HUES6 (cell line): ENCODE measurements at regions not wholly inside any gene's neighbourhood (a gene's known extent, or its start where the extent isn't known, plus 50 kb on each side); places are given as distances from the start of the nearest gene placed in this dataset.

ENCODE experiments used
- H3K27ac ChIP-seq: 2 replicates; pipeline ENCODE4 v1.7.0; 2013; ENCODE audit warnings: low read depth, mild to moderate bottlenecking, low read length, inconsistent platforms
- H3K27me3 ChIP-seq: 2 replicates; pipeline ENCODE4 v1.6.1; 2013; ENCODE audit warnings: low read length; ENCODE audit not compliant: control insufficient read depth, insufficient read depth
- H3K36me3 ChIP-seq: 2 replicates; pipeline ENCODE4 v1.6.1; 2013; ENCODE audit warnings: low read length; ENCODE audit not compliant: control insufficient read depth, insufficient read depth
- H3K4me1 ChIP-seq: 2 replicates; pipeline ENCODE4 v1.6.1; 2013; ENCODE audit warnings: low read length; ENCODE audit not compliant: control insufficient read depth, insufficient read depth
- H3K4me3 ChIP-seq: 2 replicates; pipeline ENCODE4 v1.5.1; 2013; ENCODE audit warnings: low read depth, low read length
- H3K9ac ChIP-seq: one replicate; pipeline ENCODE4 v1.6.1; 2013; ENCODE audit warnings: mild to moderate bottlenecking, low read length
- H3K9me3 ChIP-seq: 2 replicates; pipeline ENCODE4 v1.6.1; 2013; ENCODE audit warnings: low read depth, low read length; ENCODE audit not compliant: control insufficient read depth, insufficient read depth

DNA sequence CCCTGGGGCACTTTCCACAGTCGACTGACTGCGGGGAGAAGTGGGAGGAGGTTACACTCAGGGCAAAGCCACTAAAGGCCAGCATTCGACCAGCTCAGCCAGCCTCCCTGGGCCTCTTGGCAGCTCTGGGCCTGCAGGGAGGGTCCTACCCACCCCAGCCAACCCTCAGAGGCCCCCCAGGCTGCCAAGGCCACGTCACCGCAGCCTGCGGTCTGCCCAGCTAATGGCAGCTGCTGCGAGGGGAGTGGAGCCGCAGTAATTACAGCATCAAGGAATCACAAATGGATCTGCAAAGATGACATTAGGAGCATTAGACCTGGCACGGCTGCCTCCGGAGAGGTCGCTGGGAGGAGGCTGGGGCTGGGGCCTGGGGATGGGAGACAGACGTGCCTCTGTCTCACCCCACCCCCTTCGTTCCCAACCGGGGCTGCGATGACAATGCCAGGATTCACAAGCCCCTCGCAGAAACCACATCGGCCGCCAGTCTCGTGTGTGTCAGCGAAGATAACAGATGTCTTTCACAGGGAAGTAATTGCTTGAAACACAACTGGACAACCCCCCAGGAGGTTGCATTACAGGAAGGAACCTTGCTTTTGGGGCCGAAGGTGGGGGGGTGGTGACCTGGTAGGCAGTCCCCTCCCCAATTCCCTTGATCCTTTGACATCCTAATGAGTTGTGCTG lies 367.6 kb downstream of the BCOR start:
- Histone ChIP-seq H3K4me3 (peak overlapping the region; percentile 23; the same call in 1 of the 2 replicates), H3K9me3 (peaks cover 5% of the 10 kb centered on the region), H3K27ac (peak overlapping the region; percentile 67; the same call in 1 of the 2 replicates), H3K4me1 (peaks cover 28% of the 10 kb centered on the region), H3K36me3 (no peaks in the 10 kb centered on the region), H3K27me3 (no peaks in the 10 kb centered on the region), H3K9ac (peak overlapping the region; percentile 69)

DNA sequence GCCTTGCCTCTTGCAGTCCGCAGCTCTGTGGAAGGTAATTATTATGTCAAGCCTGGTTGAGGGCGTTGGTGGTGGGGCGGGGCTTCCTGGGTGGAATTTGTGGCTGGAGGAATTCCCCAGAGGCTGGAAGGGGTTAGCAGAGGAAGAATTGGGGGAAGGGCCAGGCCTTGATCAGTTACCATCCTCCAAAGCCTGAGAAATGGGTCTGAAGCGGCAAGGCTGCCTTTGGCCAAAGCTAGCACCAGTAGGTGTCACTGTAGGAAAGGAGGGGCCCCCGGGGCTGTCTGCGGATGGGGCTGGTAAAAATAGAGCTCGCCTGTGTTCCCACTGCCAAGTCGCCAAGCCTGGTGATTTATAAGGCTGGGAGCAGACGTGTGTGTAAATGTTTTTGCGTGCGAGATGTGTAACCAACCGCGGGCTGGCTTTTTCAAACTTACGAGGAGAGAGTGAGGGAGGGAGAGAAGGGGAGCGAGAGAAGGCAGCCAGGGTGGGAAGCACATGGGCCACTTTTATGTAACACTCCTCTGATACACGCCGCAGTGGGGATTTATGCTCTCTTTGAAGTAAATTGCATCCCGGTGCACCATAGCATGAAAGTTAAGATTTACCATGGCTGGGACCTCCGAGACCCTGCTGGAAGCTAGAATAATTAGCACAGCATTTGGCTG lies 367.0 kb downstream of the BCOR start:
- Histone ChIP-seq H3K27ac (peak overlapping the region; percentile 67; the same call in 1 of the 2 replicates), H3K4me3 (peak overlapping the region; percentile 23; the same call in 1 of the 2 replicates), H3K36me3 (no peaks in the 10 kb centered on the region), H3K9me3 (peaks cover 5% of the 10 kb centered on the region), H3K4me1 (peaks cover 33% of the 10 kb centered on the region), H3K9ac (peak overlapping the region; percentile 69), H3K27me3 (no peaks in the 10 kb centered on the region)

DNA sequence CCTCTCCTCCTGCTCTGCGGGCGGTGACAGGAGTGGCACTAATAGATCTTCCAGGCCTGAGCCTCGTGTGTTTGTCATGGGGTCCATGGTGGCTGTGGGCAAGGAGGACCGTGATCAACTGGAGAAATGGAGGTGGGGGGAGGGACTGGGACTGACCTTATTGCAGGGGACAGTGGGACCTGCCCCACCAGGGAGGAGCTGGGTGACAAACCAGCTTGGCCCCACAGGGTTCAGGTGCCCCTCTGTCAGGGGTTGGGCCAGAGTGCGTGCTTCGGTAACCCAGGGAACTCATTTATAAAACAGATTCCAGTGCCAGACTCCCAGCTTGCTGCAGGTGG lies 366.5 kb downstream of the BCOR start:
- Histone ChIP-seq H3K36me3 (no peaks in the 10 kb centered on the region), H3K9ac (peak overlapping the region; percentile 64), H3K9me3 (peaks cover 5% of the 10 kb centered on the region), H3K27ac (peak overlapping the region; percentile 35; the same call in 1 of the 2 replicates), H3K4me3 (no peak overlapping the region), H3K4me1 (peaks cover 37% of the 10 kb centered on the region), H3K27me3 (no peaks in the 10 kb centered on the region)

DNA sequence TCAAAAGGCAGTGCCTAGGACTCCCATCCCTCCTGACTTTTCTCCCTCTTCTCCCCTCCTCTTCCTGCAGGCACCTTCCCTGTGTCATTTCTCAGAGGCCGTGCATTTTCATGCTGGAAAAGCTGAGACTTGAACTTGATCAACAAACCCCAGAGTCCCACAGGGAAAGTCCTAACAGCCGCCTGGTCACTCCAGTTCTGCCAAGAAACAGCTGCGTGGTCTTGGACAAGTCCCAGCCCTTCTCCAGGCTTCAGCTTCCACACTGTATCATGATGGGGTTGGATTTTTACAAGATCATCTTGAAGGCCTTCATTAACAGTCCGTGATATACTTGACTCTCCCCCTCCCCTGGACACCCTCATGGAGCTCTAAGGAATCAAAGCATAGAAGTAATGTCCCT lies 366.0 kb downstream of the BCOR start:
- Histone ChIP-seq H3K36me3 (no peaks in the 10 kb centered on the region), H3K27me3 (no peaks in the 10 kb centered on the region), H3K9me3 (peaks cover 5% of the 10 kb centered on the region), H3K9ac (peak overlapping the region; percentile 64), H3K4me3 (no peak overlapping the region), H3K4me1 (peaks cover 37% of the 10 kb centered on the region), H3K27ac (no peak overlapping the region; the same call in 1 of the 2 replicates)

DNA sequence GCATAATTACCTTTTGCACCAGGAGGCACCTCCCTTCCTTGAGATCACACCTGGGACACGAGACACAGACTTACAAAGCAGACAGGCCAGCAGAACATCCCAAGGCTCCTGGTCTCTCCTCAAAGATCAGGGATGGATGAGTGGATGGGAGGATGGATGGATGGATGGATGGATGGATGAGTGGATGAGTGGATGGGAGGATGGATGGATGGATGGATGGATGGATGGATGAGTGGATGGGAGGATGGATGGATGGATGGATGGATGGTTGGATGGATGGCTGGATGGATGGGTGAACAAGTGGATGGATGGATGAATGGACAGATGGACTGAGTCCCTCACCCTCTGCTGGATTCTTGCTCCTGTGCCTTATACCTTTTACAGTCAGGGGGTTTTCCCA lies 364.0 kb downstream of the BCOR start:
- Histone ChIP-seq H3K36me3 (no peaks in the 10 kb centered on the region), H3K9ac (no peak overlapping the region), H3K9me3 (peaks cover 2% of the 10 kb centered on the region), H3K27ac (no peak overlapping the region), H3K27me3 (no peaks in the 10 kb centered on the region), H3K4me3 (no peak overlapping the region), H3K4me1 (peaks cover 40% of the 10 kb centered on the region)

DNA sequence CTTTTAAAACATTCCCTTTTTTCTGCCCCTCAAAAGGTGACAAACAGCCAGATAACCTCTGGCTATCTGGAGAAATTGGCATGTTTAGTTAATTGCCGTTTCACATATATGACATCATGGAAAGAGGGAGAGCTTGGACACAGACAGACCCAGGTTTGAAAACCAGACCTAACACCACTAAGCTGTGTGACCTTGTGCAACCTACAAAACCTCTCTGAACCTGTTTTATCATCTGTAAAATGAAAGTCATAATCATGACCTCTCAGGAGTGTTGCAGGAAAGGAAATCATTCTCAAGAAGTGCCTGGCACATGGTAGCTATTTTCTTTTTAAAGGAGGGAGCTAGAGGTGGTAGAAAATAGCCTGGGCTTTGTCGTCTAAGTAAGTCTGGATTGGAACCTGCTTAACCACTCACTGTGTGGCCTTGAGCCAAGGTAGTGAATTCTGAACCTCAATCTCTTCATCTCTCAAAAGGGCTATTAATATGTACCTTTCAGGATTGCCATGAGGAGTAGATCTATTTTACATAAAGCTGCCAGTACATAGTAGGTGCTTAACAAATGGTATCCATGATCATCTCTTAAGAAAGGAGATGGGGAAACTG lies 363.5 kb downstream of the BCOR start:
- H3K4me1 ChIP-seq, result peaks cover 39% of the 10 kb centered on the region
- H3K36me3 ChIP-seq, result no peaks in the 10 kb centered on the region
- H3K9me3 ChIP-seq, result no peaks in the 10 kb centered on the region; the same call in 1 of the 2 replicates
- no peak overlapping the region for H3K9ac ChIP-seq
- H3K27me3 ChIP-seq, result no peaks in the 10 kb centered on the region
- H3K4me3 ChIP-seq, result no peak overlapping the region
- H3K27ac ChIP-seq, result no peak overlapping the region

DNA sequence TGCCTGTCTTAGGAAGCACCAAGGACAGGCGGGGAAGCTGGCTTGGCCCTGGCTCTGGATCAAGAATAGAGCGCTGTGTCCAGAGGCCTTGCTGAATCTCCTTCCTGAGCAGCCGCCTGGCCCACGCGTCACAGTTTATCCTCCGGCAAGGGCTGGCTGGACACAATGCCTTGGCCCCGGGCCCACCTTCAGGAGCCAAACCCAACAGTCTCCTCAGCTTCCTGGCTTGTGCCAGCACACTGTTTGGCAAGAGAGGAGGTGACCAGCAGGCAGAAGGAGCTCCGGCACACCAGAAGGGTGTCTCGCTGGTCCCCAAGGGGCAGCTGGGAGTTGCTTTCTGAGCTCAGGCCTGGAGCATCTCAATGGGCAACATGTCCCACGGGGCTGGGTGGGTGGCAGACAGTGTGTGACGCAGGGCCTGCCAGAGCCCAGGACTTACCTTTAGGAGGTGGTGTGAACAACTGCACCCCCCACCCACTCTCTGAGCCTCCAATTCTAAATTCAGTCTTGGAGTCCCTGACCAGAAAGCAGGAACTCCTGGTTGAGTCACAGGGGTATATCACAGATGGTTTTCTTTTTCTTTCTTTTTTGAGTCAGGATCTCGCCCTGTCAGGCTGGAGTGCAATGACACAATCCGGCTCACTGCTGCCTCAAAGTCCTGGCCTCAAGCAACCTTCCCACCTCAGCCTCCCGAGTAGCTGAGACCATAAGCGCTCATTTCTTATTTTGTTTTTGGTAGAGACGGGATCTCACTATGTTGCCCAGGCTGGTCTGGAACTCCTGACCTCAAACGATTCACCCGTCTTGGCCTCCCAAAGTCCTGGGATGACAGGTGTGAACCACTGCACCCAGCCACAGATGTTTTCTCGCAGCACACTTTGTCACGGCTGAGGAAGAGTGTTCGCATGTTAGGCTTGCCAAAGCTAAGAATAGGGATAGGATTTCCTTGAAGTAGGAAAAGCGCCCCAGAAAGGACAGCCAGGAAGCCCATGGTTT lies 361.2 kb downstream of the BCOR start:
- no peak overlapping the region for H3K27ac ChIP-seq
- no peak overlapping the region for H3K4me3 ChIP-seq
- no peaks in the 10 kb centered on the region for H3K36me3 ChIP-seq
- H3K4me1 ChIP-seq, result peaks cover 19% of the 10 kb centered on the region; the same call in 1 of the 2 replicates
- no peaks in the 10 kb centered on the region for H3K27me3 ChIP-seq
- no peaks in the 10 kb centered on the region; the same call in 1 of the 2 replicates for H3K9me3 ChIP-seq
- no peak overlapping the region for H3K9ac ChIP-seq

DNA sequence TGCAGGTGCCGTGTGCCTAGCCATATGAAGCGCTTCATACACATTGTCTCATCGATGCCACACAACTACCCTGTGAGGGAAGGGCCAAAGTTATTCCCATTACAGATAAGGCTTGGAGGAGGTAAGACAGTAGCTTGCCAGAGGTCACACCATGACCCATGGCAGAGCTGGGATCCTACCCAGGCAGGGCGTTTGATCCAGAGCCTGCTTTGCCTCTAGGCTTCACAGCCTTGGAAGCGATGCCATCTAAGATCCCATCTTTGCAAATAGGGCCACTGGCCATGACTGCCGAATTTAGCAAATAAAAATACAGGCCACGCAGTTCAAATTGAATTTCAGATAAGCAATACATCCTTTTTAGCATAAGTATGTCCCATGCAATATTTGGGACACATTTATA lies 358.2 kb downstream of the BCOR start:
- peaks cover 16% of the 10 kb centered on the region; the same call in 1 of the 2 replicates for H3K4me1 ChIP-seq
- no peak overlapping the region for H3K9ac ChIP-seq
- H3K27me3 ChIP-seq, result no peaks in the 10 kb centered on the region
- H3K27ac ChIP-seq, result no peak overlapping the region
- H3K4me3 ChIP-seq, result no peak overlapping the region
- no peaks in the 10 kb centered on the region for H3K36me3 ChIP-seq
- H3K9me3 ChIP-seq, result no peaks in the 10 kb centered on the region; the same call in 1 of the 2 replicates

DNA sequence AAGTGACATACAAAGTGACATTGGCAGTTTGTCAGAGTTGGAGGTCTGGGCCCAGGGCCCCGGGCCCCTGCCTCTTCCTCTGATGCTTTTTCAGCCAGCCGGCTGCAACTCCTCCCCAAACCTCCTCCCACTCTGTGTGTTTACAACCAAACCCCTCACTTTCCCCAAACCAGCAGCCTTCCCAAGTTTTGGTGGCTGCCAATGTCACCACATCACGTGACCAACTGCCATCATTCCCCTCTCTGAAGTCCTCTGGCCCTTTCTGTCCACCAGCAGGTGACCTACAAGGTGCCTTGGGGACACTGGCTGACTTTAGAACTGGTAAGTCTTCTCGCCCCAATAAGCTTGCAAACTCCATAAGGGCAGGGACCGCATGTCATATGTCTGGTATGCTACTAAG lies 357.7 kb downstream of the BCOR start:
- no peaks in the 10 kb centered on the region for H3K27me3 ChIP-seq
- H3K27ac ChIP-seq, result no peak overlapping the region
- peaks cover 13% of the 10 kb centered on the region; the same call in 1 of the 2 replicates for H3K4me1 ChIP-seq
- H3K36me3 ChIP-seq, result no peaks in the 10 kb centered on the region
- H3K9ac ChIP-seq, result no peak overlapping the region
- no peaks in the 10 kb centered on the region; the same call in 1 of the 2 replicates for H3K9me3 ChIP-seq
- H3K4me3 ChIP-seq, result no peak overlapping the region

DNA sequence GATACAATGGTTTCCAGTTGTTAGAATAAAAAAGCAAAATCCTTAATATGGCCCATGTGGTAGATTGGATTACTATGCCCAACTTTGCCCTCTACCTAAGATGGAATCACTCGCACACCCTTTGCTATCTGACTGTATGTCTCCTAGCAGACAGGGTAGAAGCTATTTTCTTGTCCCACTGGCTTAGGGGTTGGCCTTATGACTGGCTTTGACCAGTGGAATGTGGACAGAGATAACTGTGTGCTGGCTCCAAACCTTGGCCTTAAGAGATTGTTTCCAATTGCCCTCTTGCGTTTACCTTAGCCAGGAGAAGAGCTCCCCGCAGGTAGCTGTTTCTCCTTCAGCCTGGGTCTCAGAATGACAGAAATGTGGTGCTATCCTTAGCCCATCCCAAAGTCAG lies 355.9 kb downstream of the BCOR start:
- H3K27me3 ChIP-seq, result no peaks in the 10 kb centered on the region
- peaks cover 3% of the 10 kb centered on the region; the same call in 1 of the 2 replicates for H3K4me1 ChIP-seq
- H3K36me3 ChIP-seq, result no peaks in the 10 kb centered on the region
- no peak overlapping the region for H3K9ac ChIP-seq
- peaks cover 2% of the 10 kb centered on the region; the same call in 1 of the 2 replicates for H3K9me3 ChIP-seq
- H3K27ac ChIP-seq, result no peak overlapping the region
- no peak overlapping the region for H3K4me3 ChIP-seq
